ENCODE measurements at regions not wholly inside any gene's neighbourhood (a gene's known extent, or its start where the extent isn't known, plus 50 kb on each side); places are given as distances from the start of the nearest gene placed in this dataset.

DNA sequence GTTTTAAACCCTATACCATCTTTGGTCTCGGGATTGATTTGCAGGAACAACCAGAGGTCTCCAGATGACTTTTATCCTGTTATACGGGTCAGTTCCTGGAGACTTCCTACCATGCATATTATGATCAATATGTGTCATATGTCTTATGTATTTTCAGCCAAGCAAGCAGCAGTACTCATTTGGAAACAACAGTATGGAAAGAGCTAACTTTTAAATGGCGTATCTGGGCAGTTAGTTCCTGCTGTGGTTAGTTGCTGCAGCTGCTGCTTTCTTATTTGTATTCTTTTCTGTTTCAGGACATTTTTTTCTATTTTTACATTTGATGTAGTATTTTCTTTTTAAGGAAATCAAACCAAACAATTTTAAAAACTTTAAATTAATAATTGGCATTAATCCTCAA is 207.5 kb downstream of the MANEA start:
- H3T11ph ChIP-seq (ENCODE audit: low read length) = no peak overlapping the region
- H2BK20ac ChIP-seq (ENCODE audit: low read depth, low read length, poor library complexity, severe bottlenecking) = no peak overlapping the region
- H3K4ac ChIP-seq (ENCODE audit: low read depth, low read length) = no peak overlapping the region
- H4K8ac ChIP-seq (replicated peaks; ENCODE audit: insufficient read length, low read depth, low read length) = no peak overlapping the region
- no peaks in the 10 kb centered on the region for H3K27me3 ChIP-seq (ENCODE audit: insufficient read depth, low read length)
- no peak overlapping the region for H2BK5ac ChIP-seq (ENCODE audit: insufficient read length, low read length)
- TF ChIP-seq, protein P1, sequence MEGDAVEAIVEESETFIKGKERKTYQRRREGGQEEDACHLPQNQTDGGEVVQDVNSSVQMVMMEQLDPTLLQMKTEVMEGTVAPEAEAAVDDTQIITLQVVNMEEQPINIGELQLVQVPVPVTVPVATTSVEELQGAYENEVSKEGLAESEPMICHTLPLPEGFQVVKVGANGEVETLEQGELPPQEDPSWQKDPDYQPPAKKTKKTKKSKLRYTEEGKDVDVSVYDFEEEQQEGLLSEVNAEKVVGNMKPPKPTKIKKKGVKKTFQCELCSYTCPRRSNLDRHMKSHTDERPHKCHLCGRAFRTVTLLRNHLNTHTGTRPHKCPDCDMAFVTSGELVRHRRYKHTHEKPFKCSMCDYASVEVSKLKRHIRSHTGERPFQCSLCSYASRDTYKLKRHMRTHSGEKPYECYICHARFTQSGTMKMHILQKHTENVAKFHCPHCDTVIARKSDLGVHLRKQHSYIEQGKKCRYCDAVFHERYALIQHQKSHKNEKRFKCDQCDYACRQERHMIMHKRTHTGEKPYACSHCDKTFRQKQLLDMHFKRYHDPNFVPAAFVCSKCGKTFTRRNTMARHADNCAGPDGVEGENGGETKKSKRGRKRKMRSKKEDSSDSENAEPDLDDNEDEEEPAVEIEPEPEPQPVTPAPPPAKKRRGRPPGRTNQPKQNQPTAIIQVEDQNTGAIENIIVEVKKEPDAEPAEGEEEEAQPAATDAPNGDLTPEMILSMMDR (conservative IDR thresholded peaks at IDR 0.05) = no peak
- no peaks in the 10 kb centered on the region for H3K23me2 ChIP-seq (ENCODE audit: insufficient read length, low read depth, low read length, poor library complexity, severe bottlenecking)
- no peak overlapping the region for H2AK5ac ChIP-seq (ENCODE audit: insufficient read length, low read length)
- no peak overlapping the region for H4K5ac ChIP-seq (ENCODE audit: insufficient read length, low read depth, low read length)
- H3K9ac ChIP-seq (ENCODE audit: extremely low read depth, insufficient read length, low read length) = no peak overlapping the region
- H3K9me3 ChIP-seq (ENCODE audit: control insufficient read depth, low read depth, low read length) = no peaks in the 10 kb centered on the region
- H2BK15ac ChIP-seq (ENCODE audit: low read depth, low read length) = no peak overlapping the region
- H3K9me3 Mint-ChIP-seq = no peaks in the 10 kb centered on the region
- H3K36me3 Mint-ChIP-seq (ENCODE audit: insufficient read depth in 1 of 3, low read depth in 3 of 3) = no peaks in the 10 kb centered on the region
- H3K79me2 ChIP-seq (ENCODE audit: insufficient read depth, low read length) = no peaks in the 10 kb centered on the region
- H2AFZ ChIP-seq (ENCODE audit: low read length) = no peak overlapping the region
- H3K4me1 ChIP-seq (ENCODE audit: insufficient read depth, low read length) = no peaks in the 10 kb centered on the region
- H3K23ac ChIP-seq (ENCODE audit: insufficient read length, low read depth, low read length) = no peak overlapping the region
- no peak overlapping the region for H3K27ac ChIP-seq (ENCODE audit: insufficient read length, low read depth, low read length)
- no peaks in the 10 kb centered on the region for H3K79me1 ChIP-seq (ENCODE audit: insufficient read depth, low read depth, low read length, poor library complexity, severe bottlenecking)
- H3K14ac ChIP-seq (ENCODE audit: insufficient read depth, low read length) = no peak overlapping the region
- no peak overlapping the region for H3K56ac ChIP-seq (ENCODE audit: insufficient read length, low read depth, low read length)
- H3K27ac Mint-ChIP-seq = no peak overlapping the region
- DNase-seq = no peak
- H3K27me3 Mint-ChIP-seq (ENCODE audit: low read depth) = no peaks in the 10 kb centered on the region
- no peaks in the 10 kb centered on the region for H4K20me1 ChIP-seq (ENCODE audit: control insufficient read depth, insufficient read depth, insufficient read length)
- H3K4me2 ChIP-seq (ENCODE audit: insufficient read depth, insufficient read length, low read length) = no peak overlapping the region
- H2BK12ac ChIP-seq (ENCODE audit: insufficient read length, low read depth, low read length) = no peak overlapping the region
- H2BK120ac ChIP-seq (ENCODE audit: low read depth, low read length, poor library complexity, severe bottlenecking) = no peak overlapping the region
- H3K4me3 Mint-ChIP-seq = no peak overlapping the region
- H4K91ac ChIP-seq (ENCODE audit: insufficient read length, low read depth, low read length) = no peak overlapping the region
- H3K4me1 Mint-ChIP-seq = no peaks in the 10 kb centered on the region
- H3K18ac ChIP-seq (ENCODE audit: insufficient read length, low read depth, low read length) = no peak overlapping the region
- WGBS (ENCODE audit: extremely low coverage, insufficient read length, low lambda C conversion rate) = no CpG with 5 or more reads among the region's 3 CpGs
